Large intestine (tissue), 3 donors: ENCODE measurements at regions not wholly inside any gene's neighbourhood (a gene's known extent, or its start where the extent isn't known, plus 50 kb on each side); places are given as distances from the start of the nearest gene placed in this dataset.

ENCODE experiments used
- DNase-seq, 2 donors: peaks; one replicate each; pipeline versions ENCODE4 v3.0.0 to v3.0.0-alpha.2; 2013
- H3K27ac ChIP-seq: one replicate; pipeline ENCODE4 v1.5.1; 2013; ENCODE audit warnings: low read length
- H3K27me3 ChIP-seq: 2 replicates; pipeline ENCODE4 v1.6.1; 2013; ENCODE audit warnings: low read length; ENCODE audit not compliant: control insufficient read depth, insufficient read depth
- H3K36me3 ChIP-seq: 2 replicates; pipeline ENCODE4 v1.6.1; 2013; ENCODE audit warnings: low read length; ENCODE audit not compliant: control insufficient read depth, insufficient read depth
- H3K4me1 ChIP-seq: one replicate; pipeline ENCODE4 v1.6.1; 2013; ENCODE audit warnings: low read length; ENCODE audit not compliant: control insufficient read depth, insufficient read depth
- H3K4me3 ChIP-seq: one replicate; pipeline ENCODE4 v1.5.1; 2013; ENCODE audit warnings: low read length
- H3K9me3 ChIP-seq: one replicate; pipeline ENCODE4 v1.6.1; 2013; ENCODE audit warnings: mild to moderate bottlenecking, low read depth, low read length, moderate library complexity; ENCODE audit not compliant: control insufficient read depth
- WGBS: methylation state at CpG from one replicate; pipeline ENCODE4 v1.1.5; 2013; ENCODE audit warnings: low lambda C conversion rate; ENCODE audit not compliant: insufficient coverage; 5-methylcytosine and 5-hydroxymethylcytosine counted together

DNA sequence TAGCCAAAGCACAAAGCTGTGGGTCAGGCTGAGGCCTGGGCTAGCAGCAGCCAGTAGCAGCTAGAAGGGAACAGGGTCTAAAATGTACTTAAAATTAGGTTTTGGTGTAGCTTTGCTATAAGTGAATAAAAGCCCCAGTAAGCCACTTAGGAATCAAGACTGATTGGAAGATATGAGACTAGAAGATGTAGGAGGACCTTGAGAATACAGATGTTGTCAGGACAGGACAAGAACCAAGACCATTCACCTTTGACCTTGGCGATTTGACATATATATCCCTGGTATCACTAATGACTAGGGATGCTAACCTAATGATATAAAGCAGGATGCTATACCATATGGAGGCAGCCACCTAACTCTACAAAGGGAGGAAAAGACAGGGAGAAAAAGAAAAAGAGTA lies 238.1 kb downstream of the FBXO8 start:
- Histone ChIP-seq H3K27me3 (no peaks in the 10 kb centered on the region), H3K4me1 (no peaks in the 10 kb centered on the region), H3K27ac (no peak overlapping the region), H3K4me3 (no peak overlapping the region), H3K9me3 (no peaks in the 10 kb centered on the region), H3K36me3 (no peaks in the 10 kb centered on the region)
- WGBS, result no CpG with 5 or more reads among the region's 1 CpG
- DNase-seq, result no peak

DNA sequence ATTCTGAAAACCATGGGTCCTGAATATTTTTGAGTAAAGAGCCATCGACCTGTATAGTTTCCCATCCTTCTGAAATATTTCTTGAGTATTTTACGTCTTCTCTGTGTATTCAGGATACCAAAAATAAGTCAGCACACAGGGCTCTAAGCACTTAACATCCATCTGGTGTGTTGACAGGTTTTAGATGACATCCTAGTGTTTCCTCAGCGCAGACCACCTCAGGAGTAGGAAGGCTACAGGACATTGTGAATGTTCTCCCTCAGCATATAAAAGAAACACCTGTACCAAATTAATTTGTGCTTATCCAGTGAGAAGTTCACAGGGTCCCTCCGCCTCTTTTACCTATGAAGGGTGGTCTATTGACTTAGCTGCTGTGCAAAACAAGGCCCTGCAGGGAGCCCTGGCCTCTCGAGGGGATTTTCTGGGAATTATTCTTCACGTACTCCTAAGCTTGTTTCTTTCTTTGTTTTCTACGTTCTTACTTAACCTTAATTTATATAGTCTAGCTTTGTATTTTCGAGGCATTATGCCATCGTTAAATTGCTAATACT lies 241.8 kb downstream of the FBXO8 start:
- 45% methylated on average over 4 of the region's 9 CpGs for WGBS
- no peaks in the 10 kb centered on the region for H3K4me1 ChIP-seq
- H3K9me3 ChIP-seq, result no peaks in the 10 kb centered on the region
- H3K27me3 ChIP-seq, result no peaks in the 10 kb centered on the region
- no peak overlapping the region for H3K4me3 ChIP-seq
- H3K27ac ChIP-seq, result no peak overlapping the region
- DNase-seq, result no peak
- H3K36me3 ChIP-seq, result no peaks in the 10 kb centered on the region

DNA sequence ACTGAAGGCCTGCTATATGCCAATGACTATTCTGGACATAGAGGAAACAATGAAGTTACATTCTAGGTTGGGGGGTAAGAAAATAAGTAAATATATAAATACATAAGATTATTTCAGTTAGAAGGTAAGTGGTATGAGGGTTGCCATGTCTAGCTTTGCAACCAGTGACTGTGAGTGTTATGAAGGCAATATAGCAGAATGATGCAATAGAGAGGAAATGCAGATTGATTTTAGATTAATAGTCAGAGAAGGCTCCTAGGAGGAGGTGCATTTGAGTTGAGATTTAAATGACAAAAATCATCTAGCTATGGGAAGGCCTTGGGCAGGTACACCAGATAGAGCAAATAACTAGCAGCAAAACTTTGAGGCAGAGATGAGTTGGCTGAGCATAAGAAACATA lies 243.2 kb downstream of the FBXO8 start:
- no peak overlapping the region for H3K4me3 ChIP-seq
- no peaks in the 10 kb centered on the region for H3K9me3 ChIP-seq
- no peak overlapping the region for H3K27ac ChIP-seq
- DNase-seq, result no peak
- no peaks in the 10 kb centered on the region for H3K36me3 ChIP-seq
- no peaks in the 10 kb centered on the region for H3K4me1 ChIP-seq
- H3K27me3 ChIP-seq, result no peaks in the 10 kb centered on the region

- no peak for DNase-seq
- no peaks in the 10 kb centered on the region for H3K27me3 ChIP-seq
- no peak overlapping the region for H3K4me3 ChIP-seq
- no peaks in the 10 kb centered on the region for H3K9me3 ChIP-seq
- H3K4me1 ChIP-seq, result no peaks in the 10 kb centered on the region
- WGBS, result 93% methylated on average over 3 of the region's 5 CpGs
- no peak overlapping the region for H3K27ac ChIP-seq
- no peaks in the 10 kb centered on the region for H3K36me3 ChIP-seq
Measured at GRCh38 chr4:174038481-174038880, 245.0 kb downstream of the FBXO8 start.

- no peak for DNase-seq
- no peaks in the 10 kb centered on the region for H3K36me3 ChIP-seq
- no peak overlapping the region for H3K27ac ChIP-seq
- H3K4me3 ChIP-seq, result no peak overlapping the region
- no peaks in the 10 kb centered on the region for H3K9me3 ChIP-seq
- H3K27me3 ChIP-seq, result no peaks in the 10 kb centered on the region
- 25% methylated on average over 1 of the region's 3 CpGs for WGBS
- H3K4me1 ChIP-seq, result no peaks in the 10 kb centered on the region
Measured at GRCh38 chr4:174037631-174038030, 245.8 kb downstream of the FBXO8 start.

DNA sequence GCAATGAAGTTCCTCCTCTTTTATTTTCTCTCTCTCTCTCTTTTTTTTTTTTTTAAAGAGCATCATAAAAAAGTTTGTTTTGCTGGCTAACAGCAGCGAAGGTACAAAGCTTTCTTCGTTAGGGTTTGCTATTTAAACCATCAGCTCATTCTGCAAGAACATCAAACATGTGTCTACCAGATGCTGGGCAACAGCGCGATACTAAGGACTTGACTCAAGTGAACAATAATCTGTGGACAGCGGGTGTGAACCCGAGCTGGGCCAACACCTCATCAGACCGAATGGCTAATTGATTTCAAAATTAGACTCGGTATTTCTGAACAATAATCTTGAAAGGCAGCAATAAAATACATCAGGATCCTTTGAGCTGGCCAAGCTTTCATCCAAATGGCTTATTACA lies 246.4 kb downstream of the FBXO8 start:
- WGBS, result no CpG with 5 or more reads among the region's 8 CpGs
- DNase-seq, result no peak
- no peaks in the 10 kb centered on the region for H3K9me3 ChIP-seq
- no peaks in the 10 kb centered on the region for H3K4me1 ChIP-seq
- H3K27me3 ChIP-seq, result no peaks in the 10 kb centered on the region
- H3K4me3 ChIP-seq, result no peak overlapping the region
- H3K36me3 ChIP-seq, result no peaks in the 10 kb centered on the region
- H3K27ac ChIP-seq, result no peak overlapping the region

GRCh38 chr4:174036576-174036975 lies 246.9 kb downstream of the FBXO8 start:
- Histone ChIP-seq H3K27me3 (no peaks in the 10 kb centered on the region), H3K36me3 (no peaks in the 10 kb centered on the region), H3K4me3 (no peak overlapping the region), H3K9me3 (no peaks in the 10 kb centered on the region), H3K4me1 (no peaks in the 10 kb centered on the region), H3K27ac (no peak overlapping the region)
- no peak for DNase-seq
- WGBS, result no CpG with 5 or more reads among the region's 4 CpGs

GRCh38 chr4:174036111-174036510 lies 247.4 kb downstream of the FBXO8 start:
- Histone ChIP-seq H3K36me3 (no peaks in the 10 kb centered on the region), H3K4me3 (no peak overlapping the region), H3K27ac (no peak overlapping the region), H3K9me3 (no peaks in the 10 kb centered on the region), H3K4me1 (no peaks in the 10 kb centered on the region), H3K27me3 (no peaks in the 10 kb centered on the region)
- DNase-seq, result no peak
- no CpG with 5 or more reads among the region's 2 CpGs for WGBS

DNA sequence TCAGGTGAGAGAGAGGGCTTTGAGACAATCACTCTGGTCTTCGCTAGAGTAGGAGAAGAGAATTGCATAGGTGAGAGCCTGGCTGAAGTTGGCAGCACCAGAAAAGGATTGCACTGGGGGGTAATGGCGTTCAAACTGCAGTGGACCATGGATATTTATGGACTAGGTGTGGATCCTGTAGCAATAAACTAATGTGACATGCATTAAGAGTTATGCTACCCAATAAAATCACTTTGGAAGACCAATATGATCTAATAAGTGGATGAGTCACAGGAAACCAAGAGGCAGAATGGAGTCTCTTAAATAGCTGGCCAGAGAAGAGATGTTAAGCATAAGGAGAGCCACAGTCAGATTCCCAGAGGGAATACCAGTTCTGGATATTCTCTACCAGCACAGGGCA lies 259.8 kb downstream of the FBXO8 start:
- H3K4me1 ChIP-seq, result no peaks in the 10 kb centered on the region
- no peaks in the 10 kb centered on the region for H3K9me3 ChIP-seq
- no CpG with 5 or more reads among the region's 2 CpGs for WGBS
- H3K36me3 ChIP-seq, result no peaks in the 10 kb centered on the region
- H3K4me3 ChIP-seq, result no peak overlapping the region
- no peak for DNase-seq
- no peak overlapping the region for H3K27ac ChIP-seq
- no peaks in the 10 kb centered on the region for H3K27me3 ChIP-seq

GRCh38 chr4:174018236-174018635 lies 265.2 kb downstream of the FBXO8 start:
- no peaks in the 10 kb centered on the region for H3K27me3 ChIP-seq
- no peak overlapping the region for H3K27ac ChIP-seq
- H3K36me3 ChIP-seq, result no peaks in the 10 kb centered on the region
- no peaks in the 10 kb centered on the region for H3K9me3 ChIP-seq
- DNase-seq, result no peak
- WGBS, result no CpG with 5 or more reads among the region's 7 CpGs
- no peaks in the 10 kb centered on the region for H3K4me1 ChIP-seq
- H3K4me3 ChIP-seq, result no peak overlapping the region

DNA sequence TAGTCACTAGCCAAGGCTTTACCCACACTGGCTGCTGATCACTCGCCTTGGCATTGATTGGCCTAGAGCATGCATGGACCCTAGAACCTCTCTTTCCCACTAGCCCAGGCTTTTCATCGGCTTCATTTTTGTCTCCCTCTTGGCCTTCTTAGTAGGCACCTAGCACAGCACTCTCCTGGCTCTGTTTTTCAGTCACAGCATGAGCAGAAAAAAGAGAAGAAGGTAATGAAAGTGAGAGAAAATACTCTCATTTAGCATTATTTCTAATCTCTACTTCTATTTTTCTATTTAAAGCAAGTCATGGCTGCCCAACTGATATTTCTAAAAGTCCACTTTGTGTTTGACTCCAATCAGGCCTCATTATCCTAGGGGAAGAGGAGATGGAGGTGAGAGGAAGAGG lies 267.2 kb downstream of the FBXO8 start:
- no peaks in the 10 kb centered on the region for H3K9me3 ChIP-seq
- H3K27ac ChIP-seq, result no peak overlapping the region
- no peak for DNase-seq
- H3K36me3 ChIP-seq, result no peaks in the 10 kb centered on the region
- WGBS, result 60% methylated on average over 1 of the region's 2 CpGs
- no peaks in the 10 kb centered on the region for H3K27me3 ChIP-seq
- no peaks in the 10 kb centered on the region for H3K4me1 ChIP-seq
- H3K4me3 ChIP-seq, result no peak overlapping the region
